ENCODE measurements at regions not wholly inside any gene's neighbourhood (a gene's known extent, or its start where the extent isn't known, plus 50 kb on each side); places are given as distances from the start of the nearest gene placed in this dataset.

GRCh38 chr11:109349276-109350080 lies 72.5 kb upstream of the C11orf87 start:
- TF ChIP-seq, protein P1, sequence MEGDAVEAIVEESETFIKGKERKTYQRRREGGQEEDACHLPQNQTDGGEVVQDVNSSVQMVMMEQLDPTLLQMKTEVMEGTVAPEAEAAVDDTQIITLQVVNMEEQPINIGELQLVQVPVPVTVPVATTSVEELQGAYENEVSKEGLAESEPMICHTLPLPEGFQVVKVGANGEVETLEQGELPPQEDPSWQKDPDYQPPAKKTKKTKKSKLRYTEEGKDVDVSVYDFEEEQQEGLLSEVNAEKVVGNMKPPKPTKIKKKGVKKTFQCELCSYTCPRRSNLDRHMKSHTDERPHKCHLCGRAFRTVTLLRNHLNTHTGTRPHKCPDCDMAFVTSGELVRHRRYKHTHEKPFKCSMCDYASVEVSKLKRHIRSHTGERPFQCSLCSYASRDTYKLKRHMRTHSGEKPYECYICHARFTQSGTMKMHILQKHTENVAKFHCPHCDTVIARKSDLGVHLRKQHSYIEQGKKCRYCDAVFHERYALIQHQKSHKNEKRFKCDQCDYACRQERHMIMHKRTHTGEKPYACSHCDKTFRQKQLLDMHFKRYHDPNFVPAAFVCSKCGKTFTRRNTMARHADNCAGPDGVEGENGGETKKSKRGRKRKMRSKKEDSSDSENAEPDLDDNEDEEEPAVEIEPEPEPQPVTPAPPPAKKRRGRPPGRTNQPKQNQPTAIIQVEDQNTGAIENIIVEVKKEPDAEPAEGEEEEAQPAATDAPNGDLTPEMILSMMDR (IDR thresholded peaks at IDR 0.05), result no peak
- TF ChIP-seq EP300 (IDR thresholded peaks at IDR 0.05; ENCODE audit: borderline replicate concordance in 1 of 2, low read depth in 1 of 2, low read length in 1 of 2), result no peak

Data from SK-N-SH (cell line).